OCI-LY1 (cell line): ENCODE measurements at regions not wholly inside any gene's neighbourhood (a gene's known extent, or its start where the extent isn't known, plus 50 kb on each side); places are given as distances from the start of the nearest gene placed in this dataset.

Experiments
- EZH2 ChIP-seq: fragments of 200-600 bp; sonication (generic), shearing (Covaris generic); IDR thresholded peaks from 2 replicates; pipeline ENCODE4 v1.8.0; 2017; ENCODE audit warnings: borderline replicate concordance, mixed run types, mild to moderate bottlenecking, antibody characterized with exemption, low read length, moderate library complexity, mixed read lengths
- TF ChIP-seq, protein P1 (sequence below): fragments of 200-600 bp; sonication (generic), shearing (Covaris generic); IDR thresholded peaks from 2 replicates; pipeline ENCODE4 v1.5.1; 2017; ENCODE audit warnings: mild to moderate bottlenecking, antibody characterized with exemption, low read length, moderate library complexity, mixed read lengths

DNA sequence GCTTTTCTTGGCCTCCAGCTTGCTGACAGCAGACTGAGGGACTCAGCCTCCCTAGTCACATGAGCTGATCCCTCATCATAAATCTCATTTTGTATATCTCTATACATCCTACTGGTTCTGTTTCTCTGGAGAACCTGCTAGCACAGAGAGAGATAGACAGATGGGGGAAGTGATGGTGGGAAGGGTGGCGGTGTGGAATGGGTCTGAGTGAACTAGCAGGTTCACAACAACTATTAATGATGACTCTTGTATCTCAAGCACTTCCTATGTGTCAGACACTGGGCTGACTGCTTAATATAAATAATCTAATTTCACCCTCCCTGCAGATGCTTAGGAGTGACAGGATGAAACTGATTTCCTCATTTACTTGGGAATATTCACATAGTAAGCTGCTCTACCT lies 106.9 kb upstream of the TLE3 start:
- TF ChIP-seq, protein P1, sequence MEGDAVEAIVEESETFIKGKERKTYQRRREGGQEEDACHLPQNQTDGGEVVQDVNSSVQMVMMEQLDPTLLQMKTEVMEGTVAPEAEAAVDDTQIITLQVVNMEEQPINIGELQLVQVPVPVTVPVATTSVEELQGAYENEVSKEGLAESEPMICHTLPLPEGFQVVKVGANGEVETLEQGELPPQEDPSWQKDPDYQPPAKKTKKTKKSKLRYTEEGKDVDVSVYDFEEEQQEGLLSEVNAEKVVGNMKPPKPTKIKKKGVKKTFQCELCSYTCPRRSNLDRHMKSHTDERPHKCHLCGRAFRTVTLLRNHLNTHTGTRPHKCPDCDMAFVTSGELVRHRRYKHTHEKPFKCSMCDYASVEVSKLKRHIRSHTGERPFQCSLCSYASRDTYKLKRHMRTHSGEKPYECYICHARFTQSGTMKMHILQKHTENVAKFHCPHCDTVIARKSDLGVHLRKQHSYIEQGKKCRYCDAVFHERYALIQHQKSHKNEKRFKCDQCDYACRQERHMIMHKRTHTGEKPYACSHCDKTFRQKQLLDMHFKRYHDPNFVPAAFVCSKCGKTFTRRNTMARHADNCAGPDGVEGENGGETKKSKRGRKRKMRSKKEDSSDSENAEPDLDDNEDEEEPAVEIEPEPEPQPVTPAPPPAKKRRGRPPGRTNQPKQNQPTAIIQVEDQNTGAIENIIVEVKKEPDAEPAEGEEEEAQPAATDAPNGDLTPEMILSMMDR: no peak
- no peak for TF ChIP-seq EZH2
